HTR-8/SVneo (cell line): ENCODE measurements at regions not wholly inside any gene's neighbourhood (a gene's known extent, or its start where the extent isn't known, plus 50 kb on each side); places are given as distances from the start of the nearest gene placed in this dataset.

Experiments
- DNase-seq: peaks from one replicate; pipeline ENCODE4 v3.0.0; 2011; ENCODE audit warnings: low spot score, mixed read lengths; ENCODE audit not compliant: insufficient read length
- FAIRE-seq: peaks from 2 replicates; lab custom pipeline; 2011; peaks lifted over from hg19 to GRCh38; lab: Jason Lieb, UNC

DNA sequence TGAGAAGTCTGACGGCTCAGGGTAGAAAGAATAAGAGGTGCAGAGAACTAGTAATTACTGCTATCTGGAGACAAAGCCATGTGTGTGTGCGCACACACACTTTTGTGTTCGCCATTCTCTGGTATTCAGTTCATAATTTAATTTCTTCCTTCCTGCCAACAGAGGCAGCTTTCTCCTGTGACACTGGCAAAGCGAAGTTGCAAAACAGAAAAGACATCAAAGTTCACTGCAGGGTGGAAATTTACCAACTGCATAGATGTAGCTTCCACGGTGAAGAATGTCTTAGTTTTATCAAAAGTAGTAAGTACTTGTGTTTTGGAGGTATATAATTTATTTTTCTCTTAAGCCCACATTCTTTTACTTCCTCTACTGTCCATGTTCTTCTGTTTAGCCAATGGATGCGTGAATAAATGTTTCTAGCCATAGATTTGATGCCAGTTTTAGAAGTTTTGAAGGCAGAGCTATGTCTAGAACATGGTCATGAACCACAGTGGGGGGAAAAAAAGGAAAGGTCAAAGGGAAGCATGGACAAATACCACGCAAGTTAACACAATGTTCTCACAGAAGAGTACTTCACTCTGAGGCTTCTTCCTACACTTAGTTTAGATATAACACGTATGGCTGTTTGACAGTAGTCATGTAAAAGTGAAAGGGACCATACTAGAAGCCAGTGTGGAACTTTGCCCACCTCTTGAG lies 536.5 kb upstream of the GRIA1 start:
- no peak for DNase-seq
- FAIRE-seq = no peak

GRCh38 chr5:152956943-152957613 lies 533.4 kb upstream of the GRIA1 start:
- FAIRE-seq (no peak), DNase-seq (no peak)

DNA sequence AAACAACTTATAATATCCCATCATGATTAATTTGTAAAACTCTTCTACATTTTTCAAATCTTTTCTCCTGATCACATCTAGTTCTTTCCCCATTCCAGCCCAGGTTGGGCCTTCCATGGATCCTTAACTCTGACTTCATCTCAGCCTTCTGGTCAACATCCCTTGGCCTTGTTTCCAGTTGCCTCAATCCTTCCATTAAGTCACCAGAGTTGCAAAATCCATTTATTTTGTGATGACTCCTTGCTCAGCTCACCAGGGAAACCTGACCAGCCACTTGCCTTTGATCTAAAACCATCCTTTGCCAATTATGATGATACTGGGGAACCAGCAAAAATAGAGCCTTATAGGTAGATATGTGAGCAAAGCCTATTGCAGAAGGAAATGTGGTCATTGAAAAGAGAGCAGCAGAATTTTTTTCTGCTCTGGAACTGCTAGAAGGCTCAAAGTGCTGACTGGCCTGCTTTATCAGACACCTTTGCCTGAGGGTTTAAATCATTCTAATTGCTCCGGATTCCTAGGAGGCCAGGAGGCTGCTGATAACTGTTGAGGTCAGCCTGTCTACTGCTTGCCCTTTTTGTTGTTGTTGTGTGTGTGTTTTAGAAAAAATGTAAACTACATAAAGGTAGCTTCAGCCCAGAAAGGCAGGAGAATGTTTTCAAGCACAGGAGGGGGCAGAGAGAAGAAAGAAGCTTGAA lies 512.2 kb upstream of the GRIA1 start:
- DNase-seq = no peak
- FAIRE-seq = no peak

DNA sequence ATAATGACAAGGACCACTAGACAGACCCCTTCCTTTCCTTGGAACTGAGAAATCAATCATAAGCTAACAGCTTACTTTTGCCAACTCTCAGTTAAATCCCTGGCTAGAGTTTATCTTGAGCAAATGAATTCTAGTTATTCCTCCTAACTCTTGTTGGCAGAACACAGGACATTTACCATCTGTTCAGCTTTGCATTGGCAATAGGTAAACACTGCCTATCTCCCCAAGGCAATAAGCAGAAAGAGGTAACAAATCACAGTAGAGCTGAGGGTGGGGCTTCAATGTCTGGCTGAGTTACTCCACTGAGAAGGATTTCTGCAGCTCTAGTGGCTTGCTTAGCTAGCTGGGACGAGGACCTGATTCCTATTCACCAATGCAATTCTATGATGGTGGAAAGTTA lies 503.3 kb upstream of the GRIA1 start:
- no peak for DNase-seq
- FAIRE-seq = no peak

GRCh38 chr5:152990217-152990616 lies 500.3 kb upstream of the GRIA1 start:
- FAIRE-seq (no peak), DNase-seq (no peak)

GRCh38 chr5:152990649-152991048 lies 499.8 kb upstream of the GRIA1 start:
- DNase-seq = no peak
- FAIRE-seq = no peak

DNA sequence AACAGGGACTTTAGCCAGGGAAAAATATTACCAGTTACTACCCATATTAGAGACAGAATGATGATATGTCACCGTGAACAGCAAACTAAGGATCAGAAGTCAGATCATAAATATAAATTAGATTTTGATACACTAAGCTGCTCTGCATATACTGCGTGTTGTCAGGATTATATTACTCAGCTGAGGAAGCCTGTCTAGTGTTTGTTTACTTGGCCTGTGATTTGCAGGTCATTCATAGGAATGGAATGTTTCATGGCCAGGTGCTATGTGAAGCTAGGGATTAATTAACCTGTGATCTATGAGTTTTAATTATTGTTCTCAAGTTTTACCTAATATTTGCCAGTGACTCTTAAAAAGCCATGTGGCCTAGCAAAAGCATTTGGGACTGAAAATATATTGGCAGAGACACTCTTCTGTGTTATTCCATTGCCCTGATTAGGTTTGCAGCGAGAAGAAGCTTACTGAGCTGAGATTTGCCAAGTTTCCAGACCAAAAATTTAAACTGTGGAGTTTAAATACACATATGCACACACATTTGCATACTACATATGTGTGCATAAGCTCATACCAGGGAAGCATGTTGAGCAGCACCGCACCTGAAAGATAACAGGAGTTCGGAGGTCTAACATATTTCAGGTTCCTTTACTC lies 496.3 kb upstream of the GRIA1 start:
- DNase-seq (no peak), FAIRE-seq (no peak)

GRCh38 chr5:152995214-152995725 lies 495.2 kb upstream of the GRIA1 start:
- FAIRE-seq (no peak), DNase-seq (no peak)

DNA sequence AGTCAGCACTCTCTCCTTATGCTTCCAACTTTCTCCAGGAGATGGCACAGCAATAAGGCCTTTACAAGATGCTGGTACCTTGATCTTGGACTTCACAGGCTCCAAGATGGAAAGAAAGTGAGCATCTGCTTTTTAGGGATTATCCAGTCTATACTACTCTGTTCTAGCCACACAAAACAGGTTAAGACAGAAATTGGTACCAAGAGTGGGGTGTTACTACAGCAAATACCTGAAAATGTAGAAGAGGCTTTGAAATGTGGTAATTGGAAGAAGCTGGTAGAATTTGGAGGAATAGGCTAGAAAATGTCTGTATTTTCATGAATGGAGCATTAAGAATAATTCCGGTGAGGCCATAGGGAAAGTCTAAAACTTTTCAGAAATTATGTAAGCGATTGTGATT lies 484.8 kb upstream of the GRIA1 start:
- no peak for FAIRE-seq
- DNase-seq = no peak

GRCh38 chr5:153006681-153007080 lies 483.8 kb upstream of the GRIA1 start:
- DNase-seq (no peak), FAIRE-seq (no peak)

DNA sequence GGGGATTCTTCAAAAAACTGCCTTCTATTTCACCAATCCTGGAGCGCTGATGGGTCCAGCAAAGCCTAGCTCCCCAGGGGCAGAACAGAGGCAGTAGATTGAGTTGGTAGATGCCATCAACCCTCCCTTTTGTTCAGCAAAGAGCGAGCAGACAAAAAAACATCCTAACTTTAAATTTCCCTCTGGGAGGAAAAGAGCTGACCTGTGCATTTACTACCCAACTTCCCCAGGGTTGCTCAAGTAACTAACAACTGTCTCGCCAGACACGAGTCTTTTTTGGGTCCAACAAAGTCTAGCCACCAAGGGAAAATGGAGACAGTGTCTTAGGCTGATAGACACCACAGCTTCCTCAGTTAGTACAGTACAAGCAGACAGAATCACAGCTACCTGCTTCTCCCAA lies 476.3 kb upstream of the GRIA1 start:
- DNase-seq = no peak
- no peak for FAIRE-seq

- no peak for FAIRE-seq
- DNase-seq = no peak
Measured at GRCh38 chr5:153018121-153018520, 472.3 kb upstream of the GRIA1 start.

DNA sequence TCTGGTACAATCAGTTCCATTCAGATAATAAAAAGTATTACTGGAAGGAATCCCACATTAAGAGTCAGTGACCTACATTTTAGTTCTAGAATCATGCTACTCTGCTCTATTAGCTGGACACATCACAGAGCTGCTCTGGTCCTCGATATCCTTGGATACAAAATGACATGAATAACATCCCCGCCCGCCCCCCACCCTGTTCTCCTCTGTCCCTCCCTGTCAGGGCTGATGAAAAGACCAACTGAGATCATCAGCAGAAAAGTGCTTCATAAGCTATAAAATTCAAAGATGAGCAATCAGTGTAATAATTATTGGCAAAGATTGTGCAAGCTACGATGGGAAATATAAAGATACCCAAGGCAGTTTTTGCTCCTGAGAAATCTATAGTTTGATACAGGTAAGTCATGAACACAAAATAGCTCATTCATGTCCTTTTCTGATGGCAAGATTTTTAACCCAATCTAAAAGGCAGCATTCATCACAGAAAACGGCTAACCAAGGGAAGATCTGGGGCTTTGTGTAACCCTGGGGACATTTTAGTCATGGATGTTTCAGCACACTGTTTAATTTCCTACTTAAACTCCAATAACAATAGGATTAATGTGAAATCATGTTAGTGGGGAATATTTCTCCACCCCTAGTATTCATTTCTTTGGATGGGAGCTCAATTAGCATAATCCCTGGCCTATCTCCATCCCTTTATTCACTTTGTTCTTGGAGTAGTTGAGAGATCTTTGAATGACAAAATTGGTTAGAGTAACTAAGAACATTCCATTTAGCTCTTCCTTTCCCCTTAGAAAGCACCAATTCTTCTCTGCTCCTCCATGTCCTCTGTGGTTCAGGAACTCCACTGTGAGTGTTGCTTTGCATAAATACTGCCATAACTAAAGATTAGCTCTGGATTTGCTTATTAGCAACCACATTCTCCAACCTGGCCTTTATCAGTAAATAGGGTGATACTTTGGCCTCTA lies 459.4 kb upstream of the GRIA1 start:
- FAIRE-seq (no peak), DNase-seq (no peak)

- FAIRE-seq (no peak), DNase-seq (no peak)
Measured at GRCh38 chr5:153039501-153039900, 451.0 kb upstream of the GRIA1 start.

DNA sequence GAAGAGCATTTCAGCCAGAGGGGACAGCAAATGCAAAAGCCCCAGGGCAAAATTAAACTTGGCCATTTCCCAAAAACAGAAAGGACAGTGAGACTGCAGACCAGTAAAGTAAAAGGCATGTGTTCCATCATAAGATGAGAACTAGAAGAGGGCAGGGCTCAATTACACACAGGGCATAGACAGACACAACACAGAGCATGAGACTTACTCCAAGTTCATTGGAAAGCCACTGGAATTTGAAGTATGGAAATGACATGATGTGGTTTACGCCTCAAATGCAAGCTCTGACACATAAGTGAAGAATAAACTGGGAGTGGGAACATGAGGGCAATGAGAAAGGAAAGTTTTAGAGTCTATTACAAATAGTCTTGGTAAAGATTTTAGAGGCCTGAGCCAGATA lies 446.6 kb upstream of the GRIA1 start:
- FAIRE-seq (no peak), DNase-seq (no peak)

DNA sequence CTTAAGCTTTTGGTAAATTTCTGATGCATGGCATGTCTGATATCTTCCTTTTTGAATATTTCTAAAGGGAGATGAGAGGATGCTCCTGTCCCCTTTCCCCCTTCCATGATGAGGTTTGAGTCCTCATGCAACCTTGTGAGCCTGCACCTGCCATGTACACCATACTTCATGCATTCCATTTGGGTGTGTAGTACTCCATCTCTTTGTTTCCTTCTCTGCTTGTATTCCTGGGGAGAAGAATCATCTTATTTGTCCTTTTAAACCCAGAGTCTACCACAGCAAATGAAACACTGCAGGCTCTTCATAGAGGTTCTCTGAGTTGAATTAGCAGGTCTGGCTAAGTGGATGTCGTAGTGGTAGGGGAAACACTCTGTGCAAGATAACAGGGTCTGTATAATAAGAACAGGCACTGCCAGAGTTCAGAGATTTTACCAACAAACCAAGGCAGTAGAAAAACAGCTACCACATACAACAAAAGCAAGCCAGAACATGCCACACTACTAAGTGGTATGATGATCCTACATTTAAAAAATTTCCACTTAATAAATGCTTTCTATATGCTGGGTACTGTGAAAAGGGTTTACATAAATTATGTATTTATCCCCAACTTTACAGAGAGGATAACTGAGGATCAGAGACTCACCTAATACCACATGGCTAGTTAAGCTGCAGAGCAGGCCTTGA lies 439.8 kb upstream of the GRIA1 start:
- FAIRE-seq = no peak

GRCh38 chr5:153066281-153066680 lies 424.2 kb upstream of the GRIA1 start:
- no peak for DNase-seq
- FAIRE-seq = no peak

More for the DNA sequence above, 439.8 kb upstream of the GRIA1 start:
- DNase-seq = no peak

DNA sequence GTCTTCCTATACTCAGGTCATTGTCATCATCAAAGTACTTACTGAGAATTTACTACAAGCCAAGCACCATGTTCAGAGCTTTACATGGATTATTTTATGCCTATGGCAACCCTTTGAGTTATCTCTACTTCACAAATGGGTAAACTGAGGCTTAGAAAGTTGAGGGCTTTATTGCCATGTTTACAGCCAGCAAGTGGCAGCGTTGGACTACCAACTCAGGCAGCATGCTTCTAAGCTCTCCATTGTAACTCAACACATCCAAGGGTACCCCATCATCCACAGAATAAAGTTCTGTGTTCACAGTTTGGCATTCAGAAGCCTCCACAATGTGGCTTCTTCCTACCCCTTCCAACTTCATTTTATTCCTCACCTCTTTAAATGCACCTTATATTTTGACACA lies 422.6 kb upstream of the GRIA1 start:
- DNase-seq (no peak), FAIRE-seq (no peak)

DNA sequence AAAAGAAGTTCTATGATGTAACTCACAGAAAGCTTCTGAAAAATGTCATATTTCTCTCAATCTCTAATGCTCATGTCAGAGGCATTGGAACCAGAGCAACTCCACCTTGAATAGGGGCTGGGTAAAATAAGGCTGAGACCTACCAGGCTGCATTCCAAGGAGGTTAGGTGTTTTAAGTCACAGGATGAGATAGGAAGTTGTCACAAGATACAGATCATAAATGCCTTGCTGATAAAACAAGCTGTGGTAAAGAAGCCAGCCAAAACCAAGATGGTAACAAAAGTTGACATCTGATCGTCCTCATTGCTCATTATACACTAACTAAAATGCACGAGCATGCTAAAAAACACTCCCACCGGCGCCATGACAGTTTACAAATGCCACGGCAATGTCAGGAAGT lies 411.1 kb upstream of the GRIA1 start:
- FAIRE-seq (no peak), DNase-seq (no peak)
